ENCODE measurements at regions not wholly inside any gene's neighbourhood (a gene's known extent, or its start where the extent isn't known, plus 50 kb on each side); places are given as distances from the start of the nearest gene placed in this dataset.

DNA sequence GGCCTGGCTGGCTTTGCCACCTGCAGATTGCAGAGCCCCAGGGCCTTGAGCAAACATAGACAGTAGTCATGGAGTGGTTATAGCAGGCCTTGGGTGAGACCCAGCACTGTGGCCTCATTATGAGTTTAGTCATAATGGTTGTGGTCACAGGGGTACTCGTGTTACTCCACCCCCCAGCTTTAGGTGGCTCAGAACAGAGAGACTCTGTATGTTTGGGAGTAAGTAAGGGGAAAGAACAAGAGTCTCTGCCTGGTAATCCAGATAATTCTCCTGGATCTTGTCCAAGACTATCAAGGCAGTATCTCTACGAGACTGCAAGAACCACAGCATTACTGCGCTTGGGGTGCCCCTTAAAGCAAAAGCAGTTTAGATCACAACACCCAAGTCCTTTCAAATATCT is 62.3 kb upstream of the SCRG1 start:
- Histone ChIP-seq H3K9ac (ENCODE audit: low read length) (no peak overlapping the region), H3K4me2 (ENCODE audit: low read length) (no peak overlapping the region), H2AFZ (ENCODE audit: low read depth, low read length, poor library complexity, severe bottlenecking) (no peak overlapping the region), H3K27me3 (ENCODE audit: insufficient read depth, low read length) (no peaks in the 10 kb centered on the region), H3K9me2 (ENCODE audit: insufficient read depth) (no peaks in the 10 kb centered on the region), H4K20me1 (ENCODE audit: insufficient read depth) (no peaks in the 10 kb centered on the region), H3K9me3 (ENCODE audit: control insufficient read depth in 1 of 2, insufficient read depth in 1 of 2, low read depth in 1 of 2, low read length in 2 of 2) (no peaks in the 10 kb centered on the region), H3K36me3 (ENCODE audit: control insufficient read depth in 1 of 2, insufficient read depth in 2 of 2, low read length in 2 of 2) (no peaks in the 10 kb centered on the region), H3K27ac (ENCODE audit: low read depth, low read length) (no peak overlapping the region), H3K79me2 (ENCODE audit: insufficient read depth, low read length) (no peaks in the 10 kb centered on the region), H3K4me3 (replicated peaks in 1 of 2; ENCODE audit: low read depth in 1 of 2, low read length in 2 of 2) (no peak overlapping the region), H3K4me1 (ENCODE audit: control insufficient read depth in 1 of 2, insufficient read depth in 2 of 2, low read length in 2 of 2) (no peaks in the 10 kb centered on the region)
- ChIA-PET CTCF (no interaction called here), RAD21 (ENCODE audit: low non-redundant PET in 1 of 2, low total read pairs in 2 of 2, uncharacterized antibody in 2 of 2, unreplicated experiment in 2 of 2) (no interaction called here), POLR2A (no interaction called here)
- DNase-seq (ENCODE audit: low read depth, low spot score) (no peak), ATAC-seq (no peak)
- intact Hi-C loops (cut with micrococcal nuclease), result no loop called here
- no TSS peak for BruUV-seq (replicated peaks)
- no peak for TF ChIP-seq REST (IDR thresholded peaks at IDR 0.05; ENCODE audit: low read depth)
- TF ChIP-seq, protein P1, sequence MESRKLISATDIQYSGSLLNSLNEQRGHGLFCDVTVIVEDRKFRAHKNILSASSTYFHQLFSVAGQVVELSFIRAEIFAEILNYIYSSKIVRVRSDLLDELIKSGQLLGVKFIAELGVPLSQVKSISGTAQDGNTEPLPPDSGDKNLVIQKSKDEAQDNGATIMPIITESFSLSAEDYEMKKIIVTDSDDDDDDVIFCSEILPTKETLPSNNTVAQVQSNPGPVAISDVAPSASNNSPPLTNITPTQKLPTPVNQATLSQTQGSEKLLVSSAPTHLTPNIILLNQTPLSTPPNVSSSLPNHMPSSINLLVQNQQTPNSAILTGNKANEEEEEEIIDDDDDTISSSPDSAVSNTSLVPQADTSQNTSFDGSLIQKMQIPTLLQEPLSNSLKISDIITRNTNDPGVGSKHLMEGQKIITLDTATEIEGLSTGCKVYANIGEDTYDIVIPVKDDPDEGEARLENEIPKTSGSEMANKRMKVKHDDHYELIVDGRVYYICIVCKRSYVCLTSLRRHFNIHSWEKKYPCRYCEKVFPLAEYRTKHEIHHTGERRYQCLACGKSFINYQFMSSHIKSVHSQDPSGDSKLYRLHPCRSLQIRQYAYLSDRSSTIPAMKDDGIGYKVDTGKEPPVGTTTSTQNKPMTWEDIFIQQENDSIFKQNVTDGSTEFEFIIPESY (IDR thresholded peaks at IDR 0.05; ENCODE audit: extremely low read depth, insufficient replicate concordance, low read length), result no peak
- no peak for TF ChIP-seq CEBPB (IDR thresholded peaks at IDR 0.05; ENCODE audit: low read depth)
- TF ChIP-seq TCF7L2 (IDR thresholded peaks at IDR 0.05; ENCODE audit: borderline replicate concordance, extremely low read depth, insufficient read depth, insufficient read length), result no peak
- TF ChIP-seq SP1 (IDR thresholded peaks at IDR 0.05; ENCODE audit: low read depth), result no peak
- no peak for TF ChIP-seq JUND (IDR thresholded peaks at IDR 0.05)
- TF ChIP-seq RAD21 (IDR thresholded peaks at IDR 0.05; ENCODE audit: low read depth), result no peak
- TF ChIP-seq EGR1 (IDR thresholded peaks at IDR 0.05; ENCODE audit: low read depth), result no peak
- no peak for TF ChIP-seq EZH2phosphoT487 (IDR thresholded peaks at IDR 0.05; ENCODE audit: borderline replicate concordance)
- TF ChIP-seq EZH2 (IDR thresholded peaks at IDR 0.05), result no peak
- no peak for TF ChIP-seq SRF (IDR thresholded peaks at IDR 0.05; ENCODE audit: low read depth)
- no peak for TF ChIP-seq ATF3 (IDR thresholded peaks at IDR 0.05)
- TF ChIP-seq YY1 (IDR thresholded peaks at IDR 0.05; ENCODE audit: extremely low read depth, insufficient replicate concordance, low read depth, low read length), result no peak
- no peak for TF ChIP-seq POLR2A (IDR thresholded peaks at IDR 0.05; ENCODE audit: borderline replicate concordance, extremely low read depth, insufficient read depth, insufficient read length)
- TF ChIP-seq POLR2AphosphoS5 (IDR thresholded peaks at IDR 0.05; ENCODE audit: low read depth, low read length), result no peak
- TF ChIP-seq ELF1 (IDR thresholded peaks at IDR 0.05; ENCODE audit: borderline replicate concordance, low read depth), result no peak
- TF ChIP-seq SIN3A (IDR thresholded peaks at IDR 0.05; ENCODE audit: low read depth), result no peak

Data from HCT116 (cell line).